Vagina (tissue), 2 donors: ENCODE measurements at regions not wholly inside any gene's neighbourhood (a gene's known extent, or its start where the extent isn't known, plus 50 kb on each side); places are given as distances from the start of the nearest gene placed in this dataset.

ENCODE experiments used
- DNase-seq, 2 donors: peaks; one replicate each; pipeline ENCODE4 v3.0.0-alpha.2; 2017; ENCODE audit errors: extremely low spot score in 2 of 2
- H3K27ac ChIP-seq: fragments of 200-600 bp; sonication (generic); one replicate; pipeline ENCODE4 v1.5.1; 2019
- H3K27me3 ChIP-seq: fragments of 200-600 bp; sonication (generic); one replicate; pipeline ENCODE4 v1.5.1; 2019
- H3K36me3 ChIP-seq, 2 donors: fragments of 200-600 bp; sonication (generic); one replicate each; pipeline ENCODE4 v1.5.1; 2017 to 2019
- H3K4me1 ChIP-seq: fragments of 200-600 bp; sonication (generic); one replicate; pipeline ENCODE4 v1.5.1; 2019
- H3K4me3 ChIP-seq, 2 donors: fragments of 200-600 bp; sonication (generic); 1 replicate in 1 of 2; 2 replicates in 1 of 2; pipeline ENCODE4 v1.5.1; 2016 to 2019
- H3K9me3 ChIP-seq: fragments of 200-600 bp; sonication (generic); one replicate; pipeline ENCODE4 v1.5.1; 2019
- CTCF ChIP-seq, 3 experiments: fragments of 450-650 bp in 2 of 3; fragments of 200-600 bp in 1 of 3; sonication (generic) in 1 of 3; IDR thresholded peaks; one replicate each; pipeline ENCODE4 v1.5.1; 2017 to 2019; ENCODE audit warnings: antibody characterized with exemption in 3 of 3, mild to moderate bottlenecking in 2 of 3, moderate library complexity in 2 of 3
- POLR2A ChIP-seq, 2 donors: fragments of 450-650 bp; IDR thresholded peaks; one replicate each; pipeline ENCODE4 v1.6.1; 2017; ENCODE audit warnings: antibody characterized with exemption in 2 of 2, mild to moderate bottlenecking in 2 of 2, moderate library complexity in 2 of 2
- POLR2AphosphoS5 ChIP-seq, 2 donors: sonication (generic); formaldehyde crosslinking; IDR thresholded peaks; one replicate each; pipeline ENCODE4 v1.9.0; 2017; ENCODE audit warnings: antibody characterized with exemption in 2 of 2, mild to moderate bottlenecking in 2 of 2, low read depth in 1 of 2; ENCODE audit not compliant: insufficient read depth in 1 of 2
- intact Hi-C: fragments of 100-400 bp; cut with DNase I; formaldehyde crosslinking; loops from one replicate; pipeline ENCODE4 v1.15.1; 2023

GRCh38 chr5:2669913-2670312, 81.6 kb downstream of the IRX2 start:
- no peak for DNase-seq
- intact Hi-C loops, result no loop called here
- TF ChIP-seq CTCF (IDR thresholded peaks at IDR 0.05) (no peak), POLR2AphosphoS5 (IDR thresholded peaks at IDR 0.05; ENCODE audit: insufficient read depth in 1 of 2, low read depth in 1 of 2) (no peak), POLR2A (IDR thresholded peaks at IDR 0.05) (no peak)
- H3K4me1 ChIP-seq, result no peaks in the 10 kb centered on the region
- H3K36me3 ChIP-seq, result no peaks in the 10 kb centered on the region
- H3K9me3 ChIP-seq, result no peaks in the 10 kb centered on the region
- H3K4me3 ChIP-seq, result no peak overlapping the region
- no peaks in the 10 kb centered on the region for H3K27me3 ChIP-seq
- no peak overlapping the region for H3K27ac ChIP-seq

- Histone ChIP-seq H3K9me3 (no peaks in the 10 kb centered on the region), H3K27ac (no peak overlapping the region), H3K36me3 (no peaks in the 10 kb centered on the region), H3K4me1 (no peaks in the 10 kb centered on the region), H3K4me3 (no peak overlapping the region), H3K27me3 (no peaks in the 10 kb centered on the region)
- no peak for DNase-seq
- intact Hi-C loops, result no loop called here
- TF ChIP-seq POLR2A (IDR thresholded peaks at IDR 0.05) (no peak), CTCF (IDR thresholded peaks at IDR 0.05) (no peak), POLR2AphosphoS5 (IDR thresholded peaks at IDR 0.05; ENCODE audit: insufficient read depth in 1 of 2, low read depth in 1 of 2) (no peak)
These were observed 82.2 kb downstream of the IRX2 start for GRCh38 chr5:2669259-2669658.

- TF ChIP-seq POLR2A (IDR thresholded peaks at IDR 0.05), result no peak
- no peak for TF ChIP-seq POLR2AphosphoS5 (IDR thresholded peaks at IDR 0.05; ENCODE audit: insufficient read depth in 1 of 2, low read depth in 1 of 2)
- TF ChIP-seq CTCF (IDR thresholded peaks at IDR 0.05), result no peak
- DNase-seq, result no peak
- H3K4me3 ChIP-seq, result no peak overlapping the region
- intact Hi-C loops, result no loop called here
- H3K27ac ChIP-seq, result no peak overlapping the region
- H3K4me1 ChIP-seq, result no peaks in the 10 kb centered on the region
- H3K27me3 ChIP-seq, result no peaks in the 10 kb centered on the region
- no peaks in the 10 kb centered on the region for H3K36me3 ChIP-seq
- H3K9me3 ChIP-seq, result no peaks in the 10 kb centered on the region
These were observed 85.4 kb downstream of the IRX2 start for GRCh38 chr5:2666081-2666480.

- no peaks in the 10 kb centered on the region for H3K4me1 ChIP-seq
- no peak overlapping the region for H3K4me3 ChIP-seq
- TF ChIP-seq CTCF (IDR thresholded peaks at IDR 0.05) (no peak), POLR2AphosphoS5 (IDR thresholded peaks at IDR 0.05; ENCODE audit: insufficient read depth in 1 of 2, low read depth in 1 of 2) (no peak), POLR2A (IDR thresholded peaks at IDR 0.05) (no peak)
- no peaks in the 10 kb centered on the region for H3K27me3 ChIP-seq
- no peak overlapping the region for H3K27ac ChIP-seq
- H3K36me3 ChIP-seq, result no peaks in the 10 kb centered on the region
- no peak for DNase-seq
- H3K9me3 ChIP-seq, result no peaks in the 10 kb centered on the region
- intact Hi-C loops, result no loop called here
These were observed 88.0 kb downstream of the IRX2 start for GRCh38 chr5:2663489-2663888.

- intact Hi-C loops, result no loop called here
- no peaks in the 10 kb centered on the region for H3K36me3 ChIP-seq
These were observed 91.2 kb downstream of the IRX2 start for GRCh38 chr5:2660315-2660714.

More at GRCh38 chr5:2660315-2660714, 91.2 kb downstream of the IRX2 start:
- no peaks in the 10 kb centered on the region for H3K9me3 ChIP-seq
- no peaks in the 10 kb centered on the region for H3K27me3 ChIP-seq
- no peak for DNase-seq
- H3K4me3 ChIP-seq, result no peak overlapping the region
- no peaks in the 10 kb centered on the region for H3K4me1 ChIP-seq
- TF ChIP-seq POLR2AphosphoS5 (IDR thresholded peaks at IDR 0.05; ENCODE audit: insufficient read depth in 1 of 2, low read depth in 1 of 2) (no peak), POLR2A (IDR thresholded peaks at IDR 0.05) (no peak), CTCF (IDR thresholded peaks at IDR 0.05) (no peak)
- H3K27ac ChIP-seq, result no peak overlapping the region
